GM10248 (cell line): ENCODE measurements at regions not wholly inside any gene's neighbourhood (a gene's known extent, or its start where the extent isn't known, plus 50 kb on each side); places are given as distances from the start of the nearest gene placed in this dataset.

Experiments used
- CTCF ChIA-PET: fragments of 300-600 bp; sonication (Branson Sonifier 250); formaldehyde crosslinking; extraction: SDS; loops from one replicate; lab custom pipeline; 2021; ENCODE audit warnings: antibody characterized with exemption; lab: Yijun Ruan, JAX
- POLR2A ChIA-PET: fragments of 350-650 bp; sonication (Branson Sonifier 250); formaldehyde crosslinking; extraction: SDS; loops from one replicate; lab custom pipeline; 2020; ENCODE audit warnings: antibody characterized with exemption; lab: Yijun Ruan, JAX
- DNase-seq: peaks from one replicate; pipeline ENCODE4 v3.0.0; 2012; ENCODE audit errors: extremely low spot score
- TF ChIP-seq, protein P1 (sequence below): IDR thresholded peaks from 2 replicates; pipeline ENCODE4 v1.5.1; 2012; ENCODE audit warnings: mild to moderate bottlenecking, low read depth; ENCODE audit errors: extremely low read depth, missing control alignments, control extremely low read depth

DNA sequence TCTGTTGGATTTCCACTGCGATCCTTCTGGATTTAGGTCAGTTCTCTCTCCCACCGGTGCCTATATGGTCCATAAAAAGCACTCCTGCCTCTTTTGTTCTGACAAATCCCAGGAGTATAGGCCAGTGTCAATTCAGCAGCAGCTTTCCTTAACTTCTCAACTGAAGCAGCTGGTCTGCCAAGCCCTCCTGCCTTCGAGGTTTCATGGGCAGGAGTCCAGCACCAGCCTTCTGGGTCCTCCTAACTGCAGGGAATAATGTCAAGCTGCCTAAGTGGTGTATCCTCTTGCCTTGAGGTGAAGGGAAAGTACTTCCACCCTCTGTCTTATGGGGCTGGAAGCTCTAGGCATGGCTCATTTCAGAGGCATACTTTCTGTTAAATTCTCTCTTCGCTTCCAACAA is 149.4 kb upstream of the NCAM1 start:
- DNase-seq, result no peak
- POLR2A ChIA-PET, result no interaction called here
- CTCF ChIA-PET, result interaction anchor here (3.5 kb wide), 1 partner anchor 17 kb away, joined by 10 read pairs; no protein-coding TSS in a partner anchor
- TF ChIP-seq, protein P1, sequence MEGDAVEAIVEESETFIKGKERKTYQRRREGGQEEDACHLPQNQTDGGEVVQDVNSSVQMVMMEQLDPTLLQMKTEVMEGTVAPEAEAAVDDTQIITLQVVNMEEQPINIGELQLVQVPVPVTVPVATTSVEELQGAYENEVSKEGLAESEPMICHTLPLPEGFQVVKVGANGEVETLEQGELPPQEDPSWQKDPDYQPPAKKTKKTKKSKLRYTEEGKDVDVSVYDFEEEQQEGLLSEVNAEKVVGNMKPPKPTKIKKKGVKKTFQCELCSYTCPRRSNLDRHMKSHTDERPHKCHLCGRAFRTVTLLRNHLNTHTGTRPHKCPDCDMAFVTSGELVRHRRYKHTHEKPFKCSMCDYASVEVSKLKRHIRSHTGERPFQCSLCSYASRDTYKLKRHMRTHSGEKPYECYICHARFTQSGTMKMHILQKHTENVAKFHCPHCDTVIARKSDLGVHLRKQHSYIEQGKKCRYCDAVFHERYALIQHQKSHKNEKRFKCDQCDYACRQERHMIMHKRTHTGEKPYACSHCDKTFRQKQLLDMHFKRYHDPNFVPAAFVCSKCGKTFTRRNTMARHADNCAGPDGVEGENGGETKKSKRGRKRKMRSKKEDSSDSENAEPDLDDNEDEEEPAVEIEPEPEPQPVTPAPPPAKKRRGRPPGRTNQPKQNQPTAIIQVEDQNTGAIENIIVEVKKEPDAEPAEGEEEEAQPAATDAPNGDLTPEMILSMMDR, result no peak

DNA sequence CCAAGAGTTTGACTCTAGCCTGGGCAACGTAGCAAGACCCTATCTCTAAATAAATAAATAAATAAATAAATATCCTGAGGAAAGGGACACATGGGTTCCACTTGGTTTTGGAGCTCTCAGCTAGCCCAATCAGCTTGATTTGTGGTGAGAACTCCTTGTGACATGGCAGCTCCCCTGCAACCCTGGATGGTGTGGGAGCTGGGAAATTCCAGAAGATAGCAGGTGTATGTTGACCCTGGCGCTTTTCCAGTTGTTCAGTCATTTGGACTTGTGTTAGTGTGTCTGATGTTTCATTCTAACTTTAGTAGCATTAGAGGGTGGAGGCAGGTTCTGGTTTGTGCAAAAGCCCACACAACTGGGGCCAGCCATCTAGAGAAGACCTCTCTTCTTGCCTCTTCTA is 148.5 kb upstream of the NCAM1 start:
- POLR2A ChIA-PET, result no interaction called here
- CTCF ChIA-PET, result interaction anchor here (3.5 kb wide), 1 partner anchor 18 kb away, joined by 10 read pairs; no protein-coding TSS in a partner anchor
- TF ChIP-seq, protein P1, result no peak
- DNase-seq, result no peak

DNA sequence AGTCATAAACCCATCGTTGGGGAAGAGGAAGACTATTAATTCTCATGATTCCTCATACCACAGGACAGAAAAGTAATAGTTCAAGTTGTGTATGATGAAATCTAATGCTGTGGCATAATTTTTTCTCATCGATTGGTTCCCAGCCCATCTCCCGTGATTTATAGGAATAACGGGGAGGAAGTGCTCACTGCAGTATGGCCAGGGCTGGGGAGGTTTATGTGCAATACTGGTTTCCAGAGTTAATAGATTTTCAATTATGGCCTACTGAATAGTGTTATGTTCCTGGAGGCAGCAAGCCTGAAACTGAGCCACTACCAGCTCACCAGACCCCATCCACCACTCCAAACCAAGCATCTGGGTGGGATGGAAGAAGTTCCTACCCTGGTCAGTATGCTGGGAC is 147.1 kb upstream of the NCAM1 start:
- DNase-seq, result no peak
- POLR2A ChIA-PET, result no interaction called here
- TF ChIP-seq, protein P1, result no peak
- CTCF ChIA-PET, result no interaction called here

DNA sequence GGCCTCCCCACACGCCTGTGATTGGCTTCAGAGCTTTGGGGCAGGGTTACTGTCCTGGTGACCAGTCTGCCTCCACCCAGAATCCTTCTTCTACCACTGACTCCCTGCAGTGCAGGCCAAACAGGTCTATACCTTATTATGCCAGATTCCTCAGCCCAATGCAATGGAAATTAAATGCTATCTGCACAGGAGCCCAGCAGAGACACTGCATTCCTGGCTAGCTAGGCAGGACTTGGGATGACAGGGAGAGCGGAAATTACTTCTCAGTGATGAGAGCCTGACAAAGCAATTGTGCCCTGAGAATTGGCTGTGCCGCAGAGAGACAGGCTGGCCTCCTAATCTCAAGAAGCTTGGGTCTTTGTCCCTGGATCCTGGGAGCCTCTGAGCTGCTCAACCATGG is 143.8 kb upstream of the NCAM1 start:
- TF ChIP-seq, protein P1, result no peak
- ChIA-PET CTCF (no interaction called here), POLR2A (no interaction called here)
- no peak for DNase-seq

DNA sequence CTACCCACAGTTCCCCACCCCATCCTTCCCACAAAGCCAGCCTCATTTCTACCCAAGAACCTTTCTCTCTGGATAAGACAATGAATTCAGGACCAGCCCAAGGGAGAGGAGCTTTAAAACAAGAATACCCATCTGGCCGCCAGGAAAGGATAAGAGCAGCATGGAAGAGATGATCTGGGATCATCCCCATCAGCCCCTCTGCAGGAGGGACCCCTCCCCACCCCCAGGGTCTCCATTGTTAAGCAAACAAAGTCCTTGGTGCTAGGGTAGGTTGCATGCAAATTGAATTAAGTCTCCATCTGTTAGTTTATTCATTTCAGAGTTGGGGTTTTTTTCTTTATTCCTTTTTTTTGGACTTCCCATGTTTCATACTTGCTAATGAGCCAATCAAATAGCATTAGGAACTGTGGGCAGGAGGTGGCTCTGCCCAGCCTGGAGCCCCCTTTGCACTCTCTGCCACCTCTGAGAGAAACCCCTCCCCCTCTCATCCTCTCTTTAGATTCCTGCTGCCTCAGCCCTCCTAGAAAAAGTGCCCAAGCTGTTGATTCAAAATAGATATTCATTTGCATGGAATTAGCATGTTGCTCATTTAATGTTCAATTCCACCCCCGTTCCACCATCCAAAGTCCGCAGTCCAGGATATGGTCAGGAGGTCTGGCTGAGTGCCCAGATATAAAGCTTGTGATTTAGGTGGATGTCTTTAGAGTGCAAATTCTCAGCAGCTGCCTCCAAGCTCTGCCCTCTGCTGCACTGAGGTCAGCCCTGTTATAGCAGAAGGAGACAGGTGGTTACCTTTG is 138.5 kb upstream of the NCAM1 start:
- no peak for DNase-seq
- CTCF ChIA-PET, result interaction anchor here (1.4 kb wide), 1 partner anchor 9 kb away, joined by 3 read pairs; no protein-coding TSS in a partner anchor
- POLR2A ChIA-PET, result no interaction called here
- TF ChIP-seq, protein P1, result no peak

DNA sequence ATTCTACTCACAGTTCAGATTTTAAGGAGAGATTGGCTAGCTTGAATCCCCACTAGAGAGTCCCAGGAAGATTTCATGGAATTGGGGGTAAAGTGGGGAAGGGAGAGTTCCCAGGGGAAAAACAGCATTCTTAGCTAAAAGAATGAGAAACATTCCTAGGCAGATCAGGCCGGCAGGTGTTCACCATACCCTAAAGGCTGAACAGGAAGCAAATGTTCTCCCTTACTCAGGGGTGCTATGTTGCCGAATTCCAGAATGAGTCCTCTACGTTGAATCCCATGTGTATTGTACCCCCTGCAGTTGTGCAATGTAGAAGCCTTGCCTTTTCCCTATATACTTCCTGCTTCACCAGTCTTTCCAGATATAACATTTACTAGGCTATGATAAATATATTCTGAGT is 135.2 kb upstream of the NCAM1 start:
- ChIA-PET CTCF (no interaction called here), POLR2A (no interaction called here)
- TF ChIP-seq, protein P1, result no peak
- DNase-seq, result no peak
